ENCODE measurements at regions not wholly inside any gene's neighbourhood (a gene's known extent, or its start where the extent isn't known, plus 50 kb on each side); places are given as distances from the start of the nearest gene placed in this dataset.

DNA sequence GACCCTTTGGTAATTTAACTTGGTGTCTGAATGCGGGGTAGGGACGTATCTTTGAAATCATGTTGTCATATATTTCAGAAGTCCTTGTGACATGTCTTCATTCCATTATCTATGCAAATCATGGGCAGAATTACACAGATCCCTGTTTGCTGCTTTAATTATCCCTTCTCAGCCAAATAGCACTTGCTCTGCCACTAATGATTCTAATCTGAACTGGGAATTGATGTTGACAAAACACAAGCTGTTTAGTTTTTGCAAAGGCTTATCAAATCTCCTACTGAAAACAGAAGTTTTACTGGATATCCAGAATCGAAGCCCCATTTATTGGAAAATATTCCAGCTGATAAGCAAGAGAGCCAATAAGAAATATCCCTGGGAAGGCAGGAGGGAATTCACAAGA lies 205.9 kb upstream of the COX10 start:
- Histone ChIP-seq H3K36me3 (replicated peaks; ENCODE audit: low read depth, low read length) (no peaks in the 10 kb centered on the region), H3K4me2 (ENCODE audit: low read length) (no peak overlapping the region), H2AFZ (ENCODE audit: low read depth, low read length) (no peak overlapping the region), H3K27ac (ENCODE audit: low read length) (no peak overlapping the region), H4K20me1 (ENCODE audit: insufficient read depth, low read length) (no peaks in the 10 kb centered on the region), H3K9ac (ENCODE audit: low read length) (no peak overlapping the region), H3K9me3 (ENCODE audit: insufficient read depth, low read length) (no peaks in the 10 kb centered on the region), H3K27me3 (ENCODE audit: low read depth, low read length) (no peaks in the 10 kb centered on the region), H3K79me2 (ENCODE audit: low read length) (no peaks in the 10 kb centered on the region), H3K4me3 (ENCODE audit: low read length) (no peak overlapping the region), H3K4me1 (ENCODE audit: low read length) (peaks cover 6% of the 10 kb centered on the region; the same call in 1 of the 2 replicates)
- TF ChIP-seq, protein P1, sequence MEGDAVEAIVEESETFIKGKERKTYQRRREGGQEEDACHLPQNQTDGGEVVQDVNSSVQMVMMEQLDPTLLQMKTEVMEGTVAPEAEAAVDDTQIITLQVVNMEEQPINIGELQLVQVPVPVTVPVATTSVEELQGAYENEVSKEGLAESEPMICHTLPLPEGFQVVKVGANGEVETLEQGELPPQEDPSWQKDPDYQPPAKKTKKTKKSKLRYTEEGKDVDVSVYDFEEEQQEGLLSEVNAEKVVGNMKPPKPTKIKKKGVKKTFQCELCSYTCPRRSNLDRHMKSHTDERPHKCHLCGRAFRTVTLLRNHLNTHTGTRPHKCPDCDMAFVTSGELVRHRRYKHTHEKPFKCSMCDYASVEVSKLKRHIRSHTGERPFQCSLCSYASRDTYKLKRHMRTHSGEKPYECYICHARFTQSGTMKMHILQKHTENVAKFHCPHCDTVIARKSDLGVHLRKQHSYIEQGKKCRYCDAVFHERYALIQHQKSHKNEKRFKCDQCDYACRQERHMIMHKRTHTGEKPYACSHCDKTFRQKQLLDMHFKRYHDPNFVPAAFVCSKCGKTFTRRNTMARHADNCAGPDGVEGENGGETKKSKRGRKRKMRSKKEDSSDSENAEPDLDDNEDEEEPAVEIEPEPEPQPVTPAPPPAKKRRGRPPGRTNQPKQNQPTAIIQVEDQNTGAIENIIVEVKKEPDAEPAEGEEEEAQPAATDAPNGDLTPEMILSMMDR (IDR thresholded peaks at IDR 0.05; ENCODE audit: low read depth, low read length) = no peak
- no peak for TF ChIP-seq EZH2phosphoT487 (IDR thresholded peaks at IDR 0.05; ENCODE audit: low read depth)

DNA sequence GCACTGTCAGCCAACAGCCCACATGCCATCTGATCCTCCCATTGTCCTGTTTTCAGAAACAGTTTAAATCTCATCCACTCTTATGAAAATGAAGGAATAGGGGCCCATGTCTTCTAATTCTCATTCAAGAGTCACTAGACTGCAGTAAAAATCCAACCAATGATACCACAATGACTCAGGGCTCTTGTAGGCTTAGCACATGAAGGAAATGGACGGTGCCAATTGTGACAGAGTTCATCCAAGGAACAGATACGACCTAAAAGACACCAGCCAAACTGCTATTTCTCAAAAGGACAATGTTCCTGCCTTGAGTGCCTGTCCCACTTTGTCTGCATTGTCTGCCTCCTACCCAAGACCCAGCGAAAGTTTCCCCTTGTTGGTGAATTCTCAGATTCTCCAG lies 204.8 kb upstream of the COX10 start:
- H3K9ac ChIP-seq (ENCODE audit: low read length) = no peak overlapping the region
- H3K4me2 ChIP-seq (ENCODE audit: low read length) = no peak overlapping the region
- TF ChIP-seq, protein P1 (IDR thresholded peaks at IDR 0.05; ENCODE audit: low read depth, low read length) = no peak
- TF ChIP-seq EZH2phosphoT487 (IDR thresholded peaks at IDR 0.05; ENCODE audit: low read depth) = no peak
- no peak overlapping the region for H2AFZ ChIP-seq (ENCODE audit: low read depth, low read length)
- H3K36me3 ChIP-seq (replicated peaks; ENCODE audit: low read depth, low read length) = no peaks in the 10 kb centered on the region
- no peak overlapping the region for H3K4me3 ChIP-seq (ENCODE audit: low read length)
- H3K9me3 ChIP-seq (ENCODE audit: insufficient read depth, low read length) = no peaks in the 10 kb centered on the region
- no peaks in the 10 kb centered on the region for H4K20me1 ChIP-seq (ENCODE audit: insufficient read depth, low read length)
- H3K27me3 ChIP-seq (ENCODE audit: low read depth, low read length) = no peaks in the 10 kb centered on the region
- no peaks in the 10 kb centered on the region for H3K79me2 ChIP-seq (ENCODE audit: low read length)
- peaks cover 6% of the 10 kb centered on the region; the same call in 1 of the 2 replicates for H3K4me1 ChIP-seq (ENCODE audit: low read length)
- H3K27ac ChIP-seq (ENCODE audit: low read length) = no peak overlapping the region

DNA sequence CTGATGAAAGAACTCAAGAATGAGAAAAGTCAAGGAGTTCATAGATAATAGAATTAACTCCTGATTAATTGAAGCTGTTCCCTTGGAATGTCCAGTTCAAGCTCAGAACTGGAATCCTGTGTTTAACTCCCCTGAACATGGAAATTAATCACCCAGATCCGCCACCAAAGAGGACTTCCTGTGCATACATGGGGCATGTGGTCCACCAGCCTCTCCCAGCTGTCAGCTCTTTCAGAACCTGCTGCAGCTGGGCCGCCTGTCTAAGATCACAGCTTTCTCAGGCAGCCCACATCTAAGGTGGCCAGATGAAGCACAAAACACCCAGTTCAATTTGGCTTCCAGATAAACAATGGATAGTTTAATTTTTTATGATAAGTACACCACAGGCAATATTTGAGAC lies 203.7 kb upstream of the COX10 start:
- no peaks in the 10 kb centered on the region for H3K79me2 ChIP-seq (ENCODE audit: low read length)
- H3K36me3 ChIP-seq (replicated peaks; ENCODE audit: low read depth, low read length) = no peaks in the 10 kb centered on the region
- TF ChIP-seq, protein P1 (IDR thresholded peaks at IDR 0.05; ENCODE audit: low read depth, low read length) = no peak
- no peak for TF ChIP-seq EZH2phosphoT487 (IDR thresholded peaks at IDR 0.05; ENCODE audit: low read depth)
- no peak overlapping the region for H3K4me2 ChIP-seq (ENCODE audit: low read length)
- H3K9me3 ChIP-seq (ENCODE audit: insufficient read depth, low read length) = no peaks in the 10 kb centered on the region
- no peaks in the 10 kb centered on the region for H4K20me1 ChIP-seq (ENCODE audit: insufficient read depth, low read length)
- H3K4me1 ChIP-seq (ENCODE audit: low read length) = peaks cover 6% of the 10 kb centered on the region; the same call in 1 of the 2 replicates
- no peaks in the 10 kb centered on the region for H3K27me3 ChIP-seq (ENCODE audit: low read depth, low read length)
- no peak overlapping the region for H3K27ac ChIP-seq (ENCODE audit: low read length)
- no peak overlapping the region for H2AFZ ChIP-seq (ENCODE audit: low read depth, low read length)
- no peak overlapping the region for H3K9ac ChIP-seq (ENCODE audit: low read length)
- H3K4me3 ChIP-seq (ENCODE audit: low read length) = no peak overlapping the region

DNA sequence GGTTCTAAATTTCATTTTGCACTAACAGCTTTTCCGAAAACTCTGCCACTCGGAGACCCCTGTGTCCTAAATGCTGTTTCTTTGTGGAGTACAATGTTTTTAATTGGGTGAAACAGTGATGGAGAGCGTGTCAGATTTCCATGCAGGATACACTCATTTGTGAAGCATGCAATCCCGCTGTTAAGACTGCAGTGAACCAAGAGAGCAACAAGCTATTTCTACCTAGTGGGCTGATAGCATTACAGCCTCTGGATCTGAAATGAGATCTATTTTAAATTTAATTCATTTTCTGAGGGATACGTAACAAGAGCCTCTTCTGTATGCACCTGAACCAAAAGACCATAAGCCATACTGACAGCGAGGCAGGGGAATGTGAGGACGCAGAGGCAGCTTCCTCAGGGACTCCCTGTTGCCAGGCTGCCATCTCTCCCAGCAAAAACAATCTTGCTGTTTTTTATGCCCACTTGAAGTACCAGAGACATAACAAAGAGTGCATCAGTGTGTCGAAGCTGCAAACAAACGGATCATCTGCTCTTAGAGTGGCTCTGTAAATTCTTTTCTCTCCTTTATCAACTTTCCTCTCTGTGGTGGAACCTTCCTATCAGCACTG lies 199.9 kb upstream of the COX10 start:
- Histone ChIP-seq H4K20me1 (ENCODE audit: insufficient read depth, low read length) (no peaks in the 10 kb centered on the region), H3K4me2 (ENCODE audit: low read length) (no peak overlapping the region), H3K79me2 (ENCODE audit: low read length) (no peaks in the 10 kb centered on the region), H3K4me1 (ENCODE audit: low read length) (no peaks in the 10 kb centered on the region), H2AFZ (ENCODE audit: low read depth, low read length) (no peak overlapping the region), H3K27me3 (ENCODE audit: low read depth, low read length) (no peaks in the 10 kb centered on the region), H3K9me3 (ENCODE audit: insufficient read depth, low read length) (no peaks in the 10 kb centered on the region), H3K9ac (ENCODE audit: low read length) (no peak overlapping the region), H3K36me3 (replicated peaks; ENCODE audit: low read depth, low read length) (no peaks in the 10 kb centered on the region), H3K4me3 (ENCODE audit: low read length) (no peak overlapping the region), H3K27ac (ENCODE audit: low read length) (no peak overlapping the region)
- TF ChIP-seq, protein P1 (IDR thresholded peaks at IDR 0.05; ENCODE audit: low read depth, low read length) = no peak
- no peak for TF ChIP-seq EZH2phosphoT487 (IDR thresholded peaks at IDR 0.05; ENCODE audit: low read depth)

Measured in OCI-LY3 (cell line).